SHP77 (cell line): ENCODE measurements at regions not wholly inside any gene's neighbourhood (a gene's known extent, or its start where the extent isn't known, plus 50 kb on each side); places are given as distances from the start of the nearest gene placed in this dataset.
"Not testable (repeated sequence)": the region's sequence is repeated elsewhere in the genome, so short reads cannot be mapped to it uniquely, and the experiment has no call there.

Experiments
- DNase-seq, 2 experiments: peaks; one replicate each; lab custom pipeline; 2025; lab: John Stamatoyannopoulos, UW

- no peak for DNase-seq
These were observed 478.5 kb downstream of the ATP23 start for GRCh38 chr12:58419905-58420304.

- no peak for DNase-seq
These were observed 479.1 kb downstream of the ATP23 start for GRCh38 chr12:58420503-58420902.

DNA sequence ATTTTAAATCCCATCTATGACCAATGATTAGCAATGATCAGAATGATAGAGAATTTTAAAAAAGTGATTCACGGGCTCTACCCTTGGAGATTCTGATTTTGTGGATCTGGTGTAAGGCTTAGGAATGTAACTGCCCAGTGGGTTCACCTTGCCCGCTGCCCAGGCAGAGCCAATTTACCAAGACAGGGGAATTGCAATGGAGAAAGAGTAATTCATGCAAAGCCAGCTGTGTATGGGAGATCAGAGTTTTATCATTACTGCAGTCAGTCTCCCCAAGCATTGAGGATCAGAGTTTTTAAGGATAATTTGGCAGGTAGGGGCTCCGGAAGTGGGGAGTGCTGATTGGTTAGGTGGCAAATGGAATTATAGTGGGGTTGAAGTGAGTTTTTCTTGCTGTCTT lies 480.6 kb downstream of the ATP23 start:
- DNase-seq: no peak

- no peak for DNase-seq
These were observed 483.5 kb downstream of the ATP23 start for GRCh38 chr12:58424735-58425392.

DNA sequence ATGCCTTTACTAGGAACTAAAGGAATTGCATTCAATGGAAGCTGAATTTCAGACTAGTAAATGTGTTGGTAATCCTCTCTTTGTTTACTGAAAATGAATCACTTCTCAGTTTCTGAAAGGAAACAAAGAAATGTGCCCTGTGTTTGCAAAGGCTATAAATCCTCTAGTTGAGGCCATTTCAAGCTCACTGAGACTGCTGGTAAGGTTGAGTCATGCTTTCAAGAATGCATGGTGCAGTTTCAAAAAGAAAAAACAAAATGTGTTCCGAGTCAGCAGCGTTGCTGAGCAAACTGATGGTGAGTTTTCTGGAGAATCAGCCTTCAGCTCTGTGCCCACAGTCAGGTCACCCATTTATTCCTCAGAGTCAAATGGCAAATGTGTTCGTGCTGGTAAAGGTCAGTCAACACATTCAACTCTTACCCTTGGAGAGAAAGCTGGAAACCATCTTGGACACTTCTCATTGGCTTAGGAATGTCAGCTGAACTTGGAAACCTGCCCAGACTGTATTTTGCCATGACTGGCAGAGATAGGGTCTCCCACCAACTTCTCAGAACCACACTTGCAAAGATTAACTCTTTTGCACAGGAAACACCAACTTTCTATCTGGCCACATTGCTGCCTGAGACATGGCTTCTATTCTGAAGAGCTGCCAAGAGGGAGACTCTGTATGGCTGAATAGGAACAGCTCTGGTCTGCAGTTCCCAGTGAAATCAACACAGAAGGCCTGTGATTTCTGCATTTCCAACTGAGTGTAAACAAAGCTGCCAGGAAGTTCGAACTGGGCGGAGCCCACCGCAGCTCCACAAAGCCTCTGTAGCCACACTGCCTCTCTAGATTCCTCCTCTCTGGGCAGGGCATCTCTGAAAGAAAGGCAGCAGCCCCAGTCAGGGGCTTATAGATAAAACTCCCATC lies 484.4 kb downstream of the ATP23 start:
- peak; percentile 26 to 33 for DNase-seq

GRCh38 chr12:58426437-58426836 lies 485.1 kb downstream of the ATP23 start:
- DNase-seq: not testable (repeated sequence)

DNA sequence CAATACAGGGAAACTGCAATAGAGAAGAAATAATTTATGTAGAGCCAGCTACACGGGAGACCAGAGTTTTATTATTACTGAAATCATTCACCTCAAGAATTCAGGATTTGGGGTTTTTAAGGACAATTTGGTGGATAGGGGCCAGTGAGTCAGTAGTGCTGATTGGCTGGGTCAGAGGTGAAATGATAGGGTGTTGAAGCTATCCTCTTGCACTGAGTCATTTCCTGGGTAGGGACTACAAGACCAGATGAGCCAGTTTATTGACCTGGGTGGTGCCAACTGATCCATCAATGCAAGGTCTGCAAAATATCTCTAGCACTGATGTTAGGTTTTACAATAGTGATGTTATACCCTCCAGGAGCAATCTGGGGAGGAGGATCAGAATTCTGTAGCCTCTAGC lies 486.3 kb downstream of the LRIG3 start:
- no peak for DNase-seq

DNA sequence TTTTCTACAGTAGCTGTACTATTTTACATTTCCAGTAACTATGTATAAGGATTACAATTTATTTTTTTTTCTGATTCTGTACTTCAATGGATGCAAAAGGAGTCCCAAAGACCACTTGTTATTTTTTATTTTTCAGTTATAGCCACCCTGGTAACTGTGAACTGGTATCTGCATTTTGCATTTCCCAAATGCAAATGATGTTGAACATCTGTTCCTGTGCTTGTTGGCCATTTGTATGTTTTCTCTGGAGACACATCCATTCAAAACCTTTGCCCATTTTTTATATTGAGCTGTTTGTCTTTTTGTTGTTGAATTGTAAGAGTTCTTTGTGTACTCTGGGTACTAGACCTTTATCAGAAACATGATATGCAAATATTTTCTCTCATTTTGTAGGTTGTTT lies 485.6 kb downstream of the LRIG3 start:
- DNase-seq: no peak

GRCh38 chr12:58435647-58436046 lies 484.7 kb downstream of the LRIG3 start:
- DNase-seq: no peak

DNA sequence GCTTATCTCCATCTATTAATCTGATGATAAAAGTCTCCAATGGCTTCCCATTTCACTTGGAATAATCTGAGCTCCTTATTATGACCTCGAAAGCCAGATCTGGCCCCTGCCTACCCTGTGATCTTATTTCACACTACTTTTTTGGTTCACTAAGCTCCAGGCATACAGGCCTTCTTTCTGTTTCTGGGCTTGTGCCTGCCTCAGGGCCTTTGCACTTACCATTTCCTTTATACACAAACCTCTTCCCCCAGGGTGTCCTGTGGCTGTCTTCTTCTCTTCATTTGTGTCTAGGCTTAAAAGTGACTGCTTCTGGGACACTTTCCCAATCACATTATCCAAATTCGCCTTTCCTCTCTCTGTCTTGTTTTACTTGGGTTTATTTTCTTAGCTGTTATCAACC lies 478.8 kb downstream of the LRIG3 start:
- DNase-seq: no peak

- DNase-seq: peak in 1 of 2 experiments; percentile 4
These were observed 476.9 kb downstream of the LRIG3 start for GRCh38 chr12:58443273-58443980.

DNA sequence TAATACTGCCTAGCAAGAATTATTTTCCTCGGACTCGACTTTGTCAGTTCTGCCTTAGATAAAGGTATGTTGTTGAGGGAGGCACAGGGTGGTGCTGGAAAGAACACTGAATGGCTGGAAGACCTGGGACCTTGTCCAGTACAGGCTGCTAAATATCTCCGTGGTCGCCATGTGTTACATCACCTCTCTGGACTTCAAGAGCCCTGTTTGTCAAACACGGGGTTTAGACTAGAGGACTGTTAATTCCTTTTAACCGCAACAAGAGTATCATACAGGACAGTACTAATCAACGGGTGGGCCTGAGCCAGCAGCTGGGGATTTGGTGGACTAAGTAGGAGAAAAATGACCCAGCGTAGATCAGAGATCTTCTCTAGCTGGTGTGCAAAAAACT lies 476.3 kb downstream of the LRIG3 start:
- DNase-seq: no peak

DNA sequence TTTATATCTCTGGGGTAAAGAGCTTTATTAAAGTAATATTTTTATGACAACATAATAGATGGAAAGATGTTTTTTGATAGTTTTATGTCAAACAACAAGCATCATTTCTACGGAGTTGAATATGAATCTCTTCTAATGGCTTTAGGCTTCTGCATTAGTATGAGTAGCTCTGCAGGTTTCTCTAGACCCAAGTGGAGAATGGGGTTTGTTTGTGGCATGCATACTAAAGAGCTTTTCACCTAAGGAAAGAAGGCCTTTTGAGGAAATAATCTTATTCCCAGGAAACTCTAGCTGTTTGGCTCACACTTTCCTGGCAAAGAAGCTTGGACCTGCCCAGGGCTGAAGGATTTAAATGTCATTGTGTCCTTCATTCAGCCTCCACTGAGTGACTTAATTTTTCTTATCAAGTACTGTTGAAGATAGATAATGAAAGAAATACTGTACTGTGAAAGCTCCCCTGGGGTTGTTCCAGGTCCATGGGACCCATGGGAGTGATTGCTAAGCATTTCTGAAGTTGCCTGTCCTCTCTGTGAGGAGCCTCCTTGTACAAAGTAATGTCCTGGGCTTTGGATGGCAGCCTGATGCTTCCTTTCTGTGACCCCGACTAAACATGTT lies 469.3 kb downstream of the LRIG3 start:
- DNase-seq: no peak

GRCh38 chr12:58452546-58452945 lies 467.8 kb downstream of the LRIG3 start:
- no peak for DNase-seq

DNA sequence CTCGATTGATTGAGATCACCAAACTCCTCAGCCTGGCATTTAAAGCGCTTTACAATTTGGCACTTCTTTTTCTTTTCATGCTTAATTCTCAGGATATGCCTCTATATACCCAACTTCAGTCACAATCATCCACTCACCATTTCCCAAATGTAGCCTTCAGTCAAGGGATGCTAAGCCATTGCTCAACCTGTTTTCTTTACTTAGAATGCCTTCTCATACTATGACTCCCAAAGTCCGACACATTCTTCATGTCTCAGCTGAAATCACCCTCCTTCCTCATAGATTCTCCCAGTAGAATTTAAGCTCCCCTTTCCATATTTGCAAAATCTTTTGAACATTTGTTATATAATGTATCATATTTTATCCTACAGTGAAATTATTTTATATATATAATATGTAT lies 467.0 kb downstream of the LRIG3 start:
- DNase-seq: no peak

GRCh38 chr12:58455136-58455535 lies 465.2 kb downstream of the LRIG3 start:
- no peak for DNase-seq

DNA sequence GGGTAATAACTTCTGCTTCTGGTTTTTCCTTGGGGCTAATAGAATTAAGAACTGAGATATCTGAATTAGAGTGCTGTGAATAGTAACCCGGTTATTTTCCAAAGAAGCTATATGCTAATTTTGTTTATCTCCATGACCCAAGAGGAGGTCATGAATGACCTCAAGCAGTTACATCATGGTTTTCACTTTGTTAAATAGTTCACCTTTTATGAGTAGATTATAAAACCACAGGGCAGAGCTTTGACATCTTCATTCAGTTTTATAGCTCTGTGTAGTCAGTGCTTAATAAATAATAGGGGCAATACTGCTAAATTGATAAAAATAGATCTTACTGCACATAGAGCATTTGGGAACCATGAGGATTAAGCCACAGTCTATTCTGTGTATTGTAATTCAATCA lies 462.2 kb downstream of the LRIG3 start:
- no peak for DNase-seq

DNA sequence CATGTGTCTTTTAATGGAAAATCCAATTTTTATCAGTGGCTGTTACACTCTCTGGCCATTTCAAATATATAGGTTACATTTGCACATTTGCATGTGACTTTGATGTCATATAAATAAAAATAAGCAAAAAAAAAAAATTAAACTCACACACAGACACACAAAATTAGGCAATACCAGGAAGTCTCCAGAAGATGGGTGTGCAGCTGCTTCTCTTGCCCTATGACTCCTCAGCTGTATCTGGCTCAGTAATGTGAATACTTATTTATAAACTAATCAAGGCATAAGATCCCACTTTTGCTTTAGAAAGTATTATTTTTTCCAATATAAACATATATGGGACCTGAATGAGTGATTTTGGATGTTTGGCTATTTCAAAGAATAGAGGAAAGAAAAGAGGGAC lies 461.1 kb downstream of the LRIG3 start:
- DNase-seq: no peak

GRCh38 chr12:58463051-58463450 lies 457.3 kb downstream of the LRIG3 start:
- no peak for DNase-seq

GRCh38 chr12:58465418-58465817 lies 454.9 kb downstream of the LRIG3 start:
- DNase-seq: no peak

- no peak for DNase-seq
These were observed 449.9 kb downstream of the LRIG3 start for GRCh38 chr12:58470266-58471010.

GRCh38 chr12:58479401-58479800 lies 440.9 kb downstream of the LRIG3 start:
- peak in 1 of 2 experiments; percentile 13 for DNase-seq
